Prostate gland (tissue), 2 donors: ENCODE measurements at regions not wholly inside any gene's neighbourhood (a gene's known extent, or its start where the extent isn't known, plus 50 kb on each side); places are given as distances from the start of the nearest gene placed in this dataset.

Source experiments
- CTCF ChIP-seq, 4 experiments: fragments of 200-600 bp in 2 of 4; fragments of 450-650 bp in 2 of 4; sonication (generic) in 2 of 4; IDR thresholded peaks; 1 replicate in 3 of 4; 2 replicates in 1 of 4; pipeline ENCODE4 v1.5.1; 2016 to 2019; ENCODE audit warnings: antibody characterized with exemption in 4 of 4, mild to moderate bottlenecking in 2 of 4, moderate library complexity in 2 of 4
- POLR2A ChIP-seq: fragments of 450-650 bp; IDR thresholded peaks from one replicate; pipeline ENCODE4 v1.6.1; 2016; ENCODE audit warnings: antibody characterized with exemption, mild to moderate bottlenecking
- POLR2AphosphoS5 ChIP-seq: sonication (generic); formaldehyde crosslinking; IDR thresholded peaks from one replicate; pipeline ENCODE4 v1.6.1; 2017; ENCODE audit warnings: antibody characterized with exemption

GRCh38 chr7:13563257-13563656 lies 426.2 kb downstream of the ETV1 start:
- TF ChIP-seq POLR2AphosphoS5, result no peak
- TF ChIP-seq CTCF (IDR thresholded peaks at IDR 0.05), result no peak
- no peak for TF ChIP-seq POLR2A
